GM19035 (cell line): ENCODE measurements at regions not wholly inside any gene's neighbourhood (a gene's known extent, or its start where the extent isn't known, plus 50 kb on each side); places are given as distances from the start of the nearest gene placed in this dataset.
"Not testable (repeated sequence)": the region's sequence is repeated elsewhere in the genome, so short reads cannot be mapped to it uniquely, and the experiment has no call there.

Experiments used
- ATAC-seq: cut with Tn5 transposase; IDR thresholded peaks from one replicate; pipeline ENCODE4 v1.9.1; 2021; ENCODE audit not compliant: unreplicated experiment

DNA sequence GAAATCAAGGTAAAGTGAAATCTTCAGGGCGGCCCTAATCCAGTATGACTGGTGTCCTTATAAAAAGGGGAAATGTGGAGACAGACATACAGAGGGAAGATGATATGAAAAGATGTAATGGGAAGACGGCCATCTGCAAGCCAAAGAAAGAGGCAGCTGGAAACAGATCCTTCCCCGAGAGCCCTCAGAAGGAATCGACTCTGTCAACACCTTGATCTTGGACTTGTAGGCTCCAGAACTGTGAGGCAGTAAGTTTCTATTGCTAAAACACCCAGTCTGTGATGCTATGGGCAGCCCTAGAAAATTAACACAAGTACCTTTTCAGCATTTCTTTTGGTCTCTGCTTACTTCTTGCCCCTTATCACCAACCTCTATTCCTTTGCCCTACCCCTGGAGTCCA lies 174.7 kb upstream of the TPM1 start:
- no peak for ATAC-seq

GRCh38 chr15:62868507-62868906 lies 174.0 kb upstream of the TPM1 start:
- ATAC-seq: no peak

- ATAC-seq: no peak
These were observed 173.4 kb upstream of the TPM1 start for GRCh38 chr15:62869116-62869515.

GRCh38 chr15:62870216-62870615 lies 172.3 kb upstream of the TPM1 start:
- ATAC-seq: no peak

GRCh38 chr15:62870701-62871100 lies 171.8 kb upstream of the TPM1 start:
- ATAC-seq: not testable (repeated sequence)

DNA sequence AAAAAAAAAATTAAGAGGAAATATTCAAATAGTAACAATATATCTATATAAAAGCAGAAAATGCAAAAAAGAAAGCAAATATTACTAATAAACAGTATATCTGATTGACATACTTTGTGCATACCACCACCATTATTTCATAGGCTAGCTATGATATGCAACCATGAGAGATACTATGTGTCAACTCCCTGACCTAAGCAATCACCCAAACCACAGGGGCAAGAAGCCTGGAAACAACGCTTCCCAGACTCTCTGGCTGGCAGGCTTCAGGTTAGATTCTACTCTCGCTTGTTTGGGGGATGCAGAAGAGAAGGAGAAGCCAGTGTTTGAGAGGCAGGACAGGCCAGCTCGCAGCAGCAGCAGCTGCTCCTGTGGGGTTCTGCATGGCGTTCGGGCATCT lies 169.3 kb upstream of the TPM1 start:
- ATAC-seq: no peak

- no peak for ATAC-seq
These were observed 168.5 kb upstream of the TPM1 start for GRCh38 chr15:62874064-62874463.

DNA sequence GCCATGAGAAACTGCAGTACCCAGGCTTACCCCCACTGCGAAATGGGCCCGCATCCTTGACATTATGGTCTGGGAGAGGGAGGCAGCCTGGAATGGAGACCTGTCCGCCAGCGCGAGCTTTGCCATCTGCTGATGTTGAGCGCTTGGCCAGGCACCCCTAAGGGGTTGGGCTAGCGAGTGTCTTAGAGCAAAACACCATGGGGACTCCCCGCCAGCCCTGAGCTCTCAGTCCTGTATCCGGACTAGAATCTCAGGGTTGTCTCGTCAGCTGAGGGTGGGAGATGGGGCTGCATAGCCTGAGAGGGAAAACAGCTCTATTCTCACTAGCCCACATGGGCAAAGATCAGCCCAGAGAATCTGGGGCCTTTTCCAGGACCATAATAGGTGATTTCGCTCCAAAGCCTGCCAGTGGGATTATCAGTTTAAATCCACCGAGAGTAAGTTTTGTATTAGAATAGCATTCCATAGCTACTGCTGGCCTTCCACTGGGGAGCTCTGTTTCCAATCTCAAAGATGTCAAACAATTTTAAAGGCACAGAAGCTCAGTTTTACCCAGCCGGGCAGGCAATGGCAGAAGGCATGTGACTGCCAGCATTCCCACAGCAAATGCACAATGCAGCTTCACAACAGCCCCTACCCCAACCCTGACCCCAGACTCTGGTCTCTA lies 167.5 kb upstream of the TPM1 start:
- no peak for ATAC-seq

GRCh38 chr15:62875626-62876021 lies 166.9 kb upstream of the TPM1 start:
- no peak for ATAC-seq

GRCh38 chr15:62877276-62877857 lies 165.2 kb upstream of the TPM1 start:
- no peak for ATAC-seq

DNA sequence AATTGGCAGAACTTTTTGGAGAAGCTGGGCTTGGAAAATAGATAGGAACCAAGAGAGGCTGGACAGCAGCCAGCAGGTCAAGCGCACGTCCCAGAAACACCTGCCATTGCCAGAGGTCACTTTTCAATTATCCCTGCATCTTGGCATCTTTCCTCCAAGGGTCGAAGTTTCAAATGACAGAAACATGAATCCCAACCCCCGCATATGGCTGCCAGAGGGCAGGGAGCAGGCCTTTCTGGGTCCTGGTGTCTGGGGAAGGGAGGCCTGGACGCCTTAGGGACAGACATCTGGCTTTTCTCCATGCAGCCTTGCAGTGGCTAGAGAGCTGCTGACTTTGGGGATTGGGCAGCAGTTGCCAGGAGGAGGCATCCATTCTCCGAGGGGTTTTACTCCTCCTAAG lies 164.5 kb upstream of the TPM1 start:
- no peak for ATAC-seq

- ATAC-seq: no peak
These were observed 162.8 kb upstream of the TPM1 start for GRCh38 chr15:62879770-62880169.

DNA sequence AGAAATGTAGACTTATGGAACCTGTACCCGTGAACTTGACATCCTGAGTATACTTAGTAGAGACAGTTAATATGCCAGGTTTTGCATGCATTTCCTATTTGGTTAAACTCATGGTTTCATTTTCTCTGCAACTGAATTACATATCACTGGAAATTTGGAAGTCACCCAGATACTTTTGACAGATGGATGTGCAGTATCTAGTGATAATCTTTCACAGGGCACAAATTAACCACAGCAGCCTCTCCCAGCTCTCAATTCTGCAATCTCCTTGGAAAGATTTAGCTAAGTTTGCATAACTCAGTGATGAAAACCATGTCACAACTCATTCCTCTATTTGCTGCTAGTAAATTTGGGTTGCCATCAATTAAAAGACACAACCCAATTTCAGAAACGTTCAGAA lies 162.3 kb upstream of the TPM1 start:
- ATAC-seq: no peak

- no peak for ATAC-seq
These were observed 161.5 kb upstream of the TPM1 start for GRCh38 chr15:62881056-62881455.

GRCh38 chr15:62883938-62884479 lies 158.5 kb upstream of the TPM1 start:
- ATAC-seq: no peak

DNA sequence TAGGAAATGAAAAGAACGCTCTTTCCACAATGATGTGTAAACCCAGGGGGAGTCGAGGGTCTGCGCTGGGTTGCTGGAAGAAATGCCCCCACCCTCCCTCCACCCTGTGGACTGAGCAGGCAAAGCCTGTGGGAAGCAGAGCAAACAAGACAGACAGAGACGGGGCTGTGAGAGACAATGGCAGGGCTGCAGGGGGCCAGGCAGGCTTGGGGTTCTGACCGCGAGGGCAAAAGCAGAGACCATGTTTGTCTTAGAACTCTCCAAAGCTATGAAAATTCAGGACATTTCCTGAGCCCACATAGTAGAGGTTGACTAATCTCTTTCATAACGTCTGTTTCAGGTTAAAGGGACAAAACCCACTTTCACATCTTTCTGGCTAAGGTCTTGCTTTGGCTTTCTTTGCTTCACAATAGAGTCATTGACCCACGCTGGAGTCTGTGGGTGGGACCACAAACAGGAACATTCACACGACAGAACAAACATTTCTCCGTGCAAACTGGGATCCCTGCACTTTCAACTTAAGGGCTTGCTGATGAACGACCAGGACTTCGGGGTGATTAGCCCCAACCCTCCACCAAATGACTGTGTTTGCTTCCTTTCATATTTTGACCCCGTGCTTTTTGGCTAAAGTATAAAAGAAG lies 156.0 kb upstream of the TPM1 start:
- ATAC-seq: no peak

- ATAC-seq: no peak
These were observed 155.4 kb upstream of the TPM1 start for GRCh38 chr15:62887113-62887570.

DNA sequence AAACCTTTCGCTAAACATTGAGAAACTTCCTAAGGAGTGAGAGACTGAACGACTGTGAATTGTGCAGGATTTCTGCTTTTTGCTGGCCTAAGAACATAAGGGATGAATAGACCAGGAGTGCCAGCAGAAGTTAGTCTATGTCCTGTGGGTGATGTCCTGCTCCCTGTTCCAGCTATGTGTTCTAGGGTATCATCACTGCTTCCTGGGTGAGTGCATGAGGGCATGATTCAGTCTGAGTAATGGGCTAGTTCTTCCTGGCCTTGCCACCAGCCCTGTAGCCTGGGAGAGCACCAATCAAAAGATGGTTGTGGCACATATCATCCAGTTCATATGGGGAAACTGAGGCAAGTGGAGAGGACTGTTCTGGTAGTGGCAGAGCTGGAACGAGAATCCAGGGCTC lies 153.9 kb upstream of the TPM1 start:
- no peak for ATAC-seq

DNA sequence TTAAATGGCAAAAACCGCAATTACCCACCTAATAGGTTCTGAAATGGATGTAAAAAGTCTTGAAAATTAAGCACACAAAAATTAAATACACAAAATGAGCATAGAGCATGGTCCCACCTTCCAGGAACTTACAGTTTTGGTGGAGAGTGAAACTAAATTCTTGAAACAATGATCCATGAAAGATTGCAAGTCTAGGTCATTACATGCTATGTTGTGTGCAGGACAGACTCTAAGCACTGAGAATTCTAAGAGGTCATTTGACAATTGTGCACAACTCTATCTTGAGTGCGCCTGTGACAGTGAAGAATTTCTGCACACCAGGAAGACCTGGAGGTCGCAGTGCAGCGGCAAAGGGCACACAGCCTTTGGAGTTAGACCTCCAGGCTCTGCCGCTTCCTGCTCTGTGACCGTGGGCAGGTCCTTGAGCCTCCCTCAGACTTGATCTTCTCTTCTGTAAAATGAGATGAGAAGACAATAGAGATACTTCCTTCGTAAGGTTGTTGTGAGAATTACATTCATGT lies 153.3 kb upstream of the TPM1 start:
- ATAC-seq: no peak

DNA sequence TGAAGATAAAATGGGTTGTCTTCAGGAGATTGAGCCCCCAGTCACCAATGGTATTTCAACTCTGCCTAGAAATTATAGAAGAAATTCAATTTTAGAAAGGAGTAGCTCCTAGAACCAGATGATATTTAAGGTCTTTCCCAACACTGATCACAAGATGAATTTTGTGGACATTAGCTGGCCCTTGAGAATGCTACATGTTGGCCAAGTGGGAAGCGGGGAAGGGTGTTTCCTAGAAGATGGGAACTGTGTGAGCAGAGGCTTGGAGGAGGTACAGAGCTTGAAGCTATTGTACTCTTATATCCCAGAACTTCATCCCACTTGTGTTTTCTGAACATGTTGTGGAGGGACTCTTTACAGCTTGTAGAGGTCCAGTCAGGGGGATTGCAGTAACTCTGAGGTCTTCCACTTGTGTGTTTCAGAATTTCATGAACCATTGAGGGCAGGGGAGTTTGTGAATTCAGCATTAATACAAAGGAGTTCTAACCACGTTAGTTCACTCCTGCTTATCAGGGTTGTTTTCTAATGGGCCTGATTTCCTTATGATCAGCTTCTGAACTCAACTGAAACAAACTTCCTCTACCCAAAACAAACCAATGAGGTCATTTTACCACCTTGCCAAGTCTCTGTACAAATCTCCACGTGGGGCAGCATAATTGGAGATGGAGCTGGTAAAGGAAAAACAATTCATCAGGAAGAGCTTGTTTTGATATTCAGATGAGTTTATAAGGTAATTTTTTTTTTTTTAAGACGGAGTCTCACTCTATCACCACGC lies 152.6 kb upstream of the TPM1 start:
- no peak for ATAC-seq
